Hematopoietic multipotent progenitor cell treated with erythropoietin and hydrocortisone succinate and interleukin-3 and kit ligand, for 15 days (in vitro differentiated cells): ENCODE measurements at regions not wholly inside any gene's neighbourhood (a gene's known extent, or its start where the extent isn't known, plus 50 kb on each side); places are given as distances from the start of the nearest gene placed in this dataset.

ENCODE experiments used
- DNase-seq: peaks from one replicate; pipeline ENCODE4 v3.0.0-alpha.2; 2015; ENCODE audit warnings: low spot score

DNA sequence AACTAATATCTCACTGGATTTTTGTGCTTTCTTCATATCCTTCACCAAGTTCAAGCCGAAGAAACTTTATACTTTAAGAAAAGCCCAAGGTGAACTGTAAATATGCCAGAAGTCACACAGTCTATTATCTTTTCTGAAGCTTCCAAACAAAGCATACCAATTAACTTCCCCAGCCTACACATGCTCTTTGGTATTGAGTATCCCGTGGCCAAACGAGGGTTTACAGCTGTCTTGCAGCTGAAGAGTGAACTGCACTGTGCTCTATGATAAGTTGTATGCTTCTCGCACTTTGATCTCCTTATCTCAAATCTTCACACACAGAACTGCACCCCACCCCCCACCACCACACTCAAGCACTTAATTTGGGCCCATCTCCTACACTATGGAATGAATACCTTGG lies 215.6 kb upstream of the VEPH1 start:
- no peak for DNase-seq

DNA sequence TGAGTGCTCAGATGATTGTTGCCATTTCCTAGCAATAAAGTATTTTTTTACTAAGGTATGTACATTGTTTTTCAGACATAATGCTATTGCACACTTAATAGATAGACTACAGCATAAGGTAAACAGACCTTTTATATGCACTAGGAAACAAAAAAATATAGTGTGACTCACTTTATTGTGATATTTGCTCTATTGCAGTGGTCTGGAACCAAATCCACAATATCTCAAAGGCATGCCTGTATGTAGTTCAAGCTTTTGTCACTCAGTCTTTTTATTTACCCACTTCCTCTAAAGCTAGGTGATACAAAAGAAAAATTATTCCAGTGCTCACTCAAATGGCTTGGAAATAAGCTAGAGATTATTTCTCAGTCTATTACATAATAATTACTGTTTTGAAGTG lies 209.9 kb upstream of the VEPH1 start:
- no peak for DNase-seq

- DNase-seq: no peak
Measured at GRCh38 chr3:157705258-157705657, 202.0 kb upstream of the VEPH1 start.

DNA sequence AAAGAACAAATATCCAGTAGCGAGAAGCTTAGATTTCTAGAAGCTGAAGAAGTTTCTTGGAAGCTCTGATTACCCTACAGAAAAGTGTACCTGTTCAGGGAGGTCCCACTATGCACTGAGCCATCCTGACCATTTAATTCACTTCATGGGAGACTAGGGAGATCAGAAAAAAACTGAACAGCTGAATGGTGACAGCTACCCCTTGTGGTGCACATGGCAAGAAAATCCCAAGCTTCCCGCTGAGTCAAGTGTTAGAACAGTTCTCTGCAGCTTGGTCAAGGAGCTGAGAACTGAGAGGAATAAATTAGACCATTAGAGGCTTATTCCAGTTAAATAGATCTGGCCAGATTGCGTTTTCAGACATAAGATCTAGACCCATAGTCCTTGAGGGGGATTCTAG lies 197.2 kb upstream of the VEPH1 start:
- no peak for DNase-seq

GRCh38 chr3:157695586-157695985 lies 192.4 kb upstream of the VEPH1 start:
- DNase-seq: no peak

- DNase-seq: no peak
Measured at GRCh38 chr3:157695103-157695502, 191.9 kb upstream of the VEPH1 start.

GRCh38 chr3:157693762-157694161 lies 190.5 kb upstream of the VEPH1 start:
- no peak for DNase-seq

DNA sequence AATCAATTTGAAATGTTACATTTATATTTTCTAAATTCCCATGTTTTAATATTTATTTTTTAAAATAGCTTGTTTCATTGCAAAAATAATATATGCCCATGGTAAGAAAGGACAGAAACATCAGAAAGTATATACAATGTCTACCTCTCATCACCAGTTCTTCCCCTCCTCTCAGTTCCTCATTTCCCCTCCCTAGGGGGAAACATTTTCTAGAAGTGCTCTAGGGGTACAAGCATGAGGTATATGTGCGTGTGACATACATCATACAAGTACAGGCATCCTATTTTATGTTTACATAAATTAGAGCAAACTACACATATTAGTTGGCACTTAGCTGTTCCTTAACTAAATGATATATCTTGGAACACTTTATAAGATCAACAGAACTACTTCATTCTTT lies 189.3 kb upstream of the VEPH1 start:
- no peak for DNase-seq

DNA sequence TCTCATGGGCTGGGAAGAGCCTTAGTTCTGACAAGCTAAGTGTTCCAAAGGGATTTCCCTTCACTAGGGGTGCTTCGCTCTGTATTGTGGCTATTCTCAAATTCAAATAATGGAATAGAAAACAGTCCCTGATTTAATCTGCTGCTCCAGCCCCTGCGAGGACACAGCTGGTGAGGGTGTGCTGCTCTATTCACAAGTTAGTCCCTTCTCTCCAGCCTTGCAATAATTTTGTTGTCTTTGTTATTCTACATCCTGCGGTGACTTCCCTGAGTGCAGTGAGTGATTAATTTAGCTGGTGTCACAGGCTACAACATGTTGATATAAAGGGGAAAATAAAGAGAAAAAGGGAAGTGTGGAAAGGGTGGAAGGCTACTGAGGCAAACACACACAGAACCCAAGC lies 180.5 kb upstream of the VEPH1 start:
- no peak for DNase-seq

DNA sequence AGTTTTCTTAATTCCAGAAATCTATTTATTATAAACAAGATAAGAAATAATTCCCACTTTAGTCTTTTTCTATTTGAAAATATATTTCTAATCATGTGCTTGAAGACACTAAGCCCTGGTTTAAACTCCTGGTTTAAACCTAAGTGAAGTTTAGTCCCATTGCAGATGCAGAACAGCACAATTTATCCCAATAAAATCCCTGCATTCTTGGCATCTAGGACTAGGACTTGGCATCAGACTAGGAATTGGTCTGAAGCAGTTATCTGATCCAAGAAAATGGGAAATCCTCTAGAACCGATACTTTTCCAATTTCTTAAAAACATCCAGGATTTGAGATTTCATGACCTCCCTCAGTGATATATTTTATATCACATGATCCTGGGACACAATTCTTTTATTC lies 168.8 kb upstream of the VEPH1 start:
- no peak for DNase-seq

DNA sequence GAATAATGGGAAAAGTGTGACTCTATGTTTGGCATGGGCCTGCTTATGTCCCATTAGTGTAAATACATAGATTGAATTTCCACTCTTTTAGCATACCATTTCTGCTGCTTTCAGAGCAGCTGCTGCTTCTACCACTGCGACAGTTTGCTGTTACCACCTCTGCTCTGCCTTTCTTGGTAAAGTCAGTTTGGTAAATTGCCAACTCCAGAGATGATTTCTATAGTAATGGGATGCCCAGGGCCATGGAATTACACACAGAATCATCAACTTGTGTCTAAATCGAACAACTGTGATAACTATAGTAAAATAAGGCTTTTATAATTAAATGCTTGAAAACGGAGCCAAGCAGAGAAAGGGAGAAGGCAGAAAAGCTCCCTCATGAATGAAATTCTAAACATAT lies 168.4 kb upstream of the VEPH1 start:
- no peak for DNase-seq

GRCh38 chr3:157669416-157669815 lies 166.2 kb upstream of the VEPH1 start:
- no peak for DNase-seq

DNA sequence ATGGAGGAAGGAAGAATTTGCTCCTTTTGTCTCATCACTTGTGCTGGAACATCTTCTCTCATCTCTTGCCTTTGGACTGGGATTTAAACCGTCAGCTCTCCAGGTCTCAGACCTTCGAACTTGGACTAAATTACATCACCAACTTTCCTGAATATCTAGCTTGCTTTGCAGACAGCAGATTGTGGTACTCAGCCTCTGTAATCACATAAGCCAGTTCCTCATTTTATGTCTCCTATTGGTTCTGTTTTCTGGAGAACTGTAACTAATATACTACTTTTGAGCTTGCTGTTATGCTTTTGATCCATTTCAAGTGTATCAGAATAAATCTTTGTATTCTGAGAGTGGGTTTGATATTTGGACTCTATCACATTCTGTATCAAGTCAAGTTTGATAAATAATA lies 164.3 kb upstream of the VEPH1 start:
- DNase-seq: no peak

- no peak for DNase-seq
Measured at GRCh38 chr3:157662171-157662570, 159.0 kb upstream of the VEPH1 start.

DNA sequence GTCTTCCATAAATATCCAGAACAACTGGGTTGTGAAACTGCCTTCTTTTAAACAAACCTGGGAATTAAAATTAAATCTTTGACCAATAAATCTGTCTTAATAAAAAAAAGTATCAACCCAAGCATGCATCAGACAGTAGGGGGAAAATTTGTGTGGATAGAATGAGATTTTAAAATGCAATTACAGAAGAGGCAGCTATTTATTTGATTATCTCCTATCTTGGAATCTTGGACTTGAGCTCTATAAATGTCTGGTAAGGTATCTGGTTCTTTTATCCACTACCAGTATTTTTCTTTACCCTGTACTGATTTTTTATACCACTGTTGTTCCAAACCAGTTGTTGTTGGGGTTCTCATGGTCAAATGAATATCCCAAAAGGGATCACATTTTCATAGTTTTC lies 157.6 kb upstream of the VEPH1 start:
- DNase-seq: no peak

- no peak for DNase-seq
Measured at GRCh38 chr3:157652366-157652765, 149.2 kb upstream of the VEPH1 start.

DNA sequence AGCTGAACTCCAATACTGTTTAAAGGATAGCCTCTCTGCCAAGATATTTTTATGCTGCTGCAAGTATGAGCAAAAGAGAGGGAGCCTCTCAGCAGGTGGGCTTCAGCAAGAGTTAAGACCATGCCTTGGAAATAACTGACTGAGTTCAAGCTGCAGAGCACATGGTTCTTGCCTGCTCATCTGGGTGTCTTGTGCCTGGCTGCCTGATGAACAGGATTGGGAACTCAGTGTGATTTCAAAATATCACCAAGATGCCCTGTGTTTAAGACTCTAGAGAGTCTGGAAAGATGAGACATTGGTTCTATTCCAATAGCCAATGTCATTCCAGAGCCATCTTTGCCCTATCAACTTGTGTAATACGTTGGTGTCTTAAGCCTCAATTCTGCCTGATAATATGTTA lies 147.5 kb upstream of the VEPH1 start:
- DNase-seq: no peak

DNA sequence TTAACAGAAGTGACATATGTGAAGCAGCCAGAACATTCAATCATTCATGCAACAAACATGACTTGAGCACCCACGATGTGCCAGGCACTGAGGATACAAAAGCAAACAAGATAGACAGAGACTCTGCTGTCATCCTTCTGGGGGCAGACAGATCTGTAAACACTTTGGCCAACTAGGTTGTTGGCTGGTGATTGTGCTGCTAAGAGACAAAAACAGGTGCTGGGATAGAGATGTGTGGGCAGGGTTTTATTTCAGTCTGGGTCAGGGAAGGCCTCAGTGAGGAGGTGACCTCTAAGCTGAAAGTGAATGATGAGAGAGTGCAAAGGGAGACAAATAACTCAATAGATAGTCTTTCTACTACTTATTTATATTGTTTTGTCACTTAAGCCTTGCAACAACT lies 147.0 kb upstream of the VEPH1 start:
- no peak for DNase-seq

DNA sequence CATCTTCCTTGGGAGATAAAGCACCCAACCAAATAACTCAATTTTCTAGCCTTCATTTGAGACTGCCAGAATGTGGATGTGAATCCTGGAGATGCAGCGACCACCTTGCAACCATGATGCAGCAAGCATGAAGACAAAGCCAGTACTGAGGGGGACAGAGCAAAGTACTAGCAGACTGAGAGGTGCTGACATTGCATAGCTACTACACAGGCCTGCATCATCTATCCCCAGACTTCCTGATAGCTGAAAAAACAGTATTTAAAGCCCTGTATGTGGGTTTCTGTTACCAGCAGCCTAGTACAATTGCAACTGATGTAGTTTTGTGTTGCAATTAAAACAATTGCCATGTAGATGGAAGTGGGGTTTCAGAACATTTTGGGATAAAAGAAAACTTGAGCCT lies 146.3 kb upstream of the VEPH1 start:
- no peak for DNase-seq

DNA sequence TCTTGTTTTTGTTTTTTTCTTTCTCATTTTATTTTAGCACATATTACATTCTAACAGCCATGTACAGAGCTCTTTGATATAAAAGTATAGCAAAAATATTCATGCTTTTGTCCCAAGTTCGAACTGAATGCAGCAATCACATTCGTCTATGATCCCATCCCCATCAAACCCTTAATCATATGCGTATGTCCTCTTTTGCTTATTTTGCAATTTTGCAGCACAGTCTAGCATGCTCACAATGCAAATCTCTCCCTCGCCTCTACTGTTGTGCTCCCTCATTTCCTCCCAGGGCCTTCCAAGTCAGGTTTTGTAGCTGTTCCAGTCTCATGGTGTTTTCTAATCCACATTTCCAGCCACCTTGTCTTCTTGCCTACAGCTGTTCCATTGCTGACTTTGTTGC lies 144.6 kb upstream of the VEPH1 start:
- no peak for DNase-seq

- no peak for DNase-seq
Measured at GRCh38 chr3:157639756-157640426, 136.7 kb upstream of the VEPH1 start.

DNA sequence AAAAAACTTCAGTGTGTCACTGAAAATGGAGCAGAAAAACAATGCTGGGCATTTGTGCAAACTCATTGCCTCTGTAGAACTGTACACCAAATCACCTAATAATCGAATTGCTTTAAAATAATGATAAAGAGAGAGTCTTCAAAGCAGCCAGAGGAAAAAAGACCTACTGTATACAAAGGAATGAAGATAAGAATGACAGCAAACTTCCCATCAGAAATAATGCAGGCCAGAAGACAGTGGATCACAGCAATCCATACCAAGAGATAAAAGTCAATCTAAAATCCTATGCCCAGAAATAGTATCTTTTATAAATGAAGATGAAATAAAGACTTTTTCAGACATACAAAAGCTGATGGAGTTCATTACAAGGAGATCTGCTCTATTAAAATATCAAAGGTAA lies 134.7 kb upstream of the VEPH1 start:
- no peak for DNase-seq

DNA sequence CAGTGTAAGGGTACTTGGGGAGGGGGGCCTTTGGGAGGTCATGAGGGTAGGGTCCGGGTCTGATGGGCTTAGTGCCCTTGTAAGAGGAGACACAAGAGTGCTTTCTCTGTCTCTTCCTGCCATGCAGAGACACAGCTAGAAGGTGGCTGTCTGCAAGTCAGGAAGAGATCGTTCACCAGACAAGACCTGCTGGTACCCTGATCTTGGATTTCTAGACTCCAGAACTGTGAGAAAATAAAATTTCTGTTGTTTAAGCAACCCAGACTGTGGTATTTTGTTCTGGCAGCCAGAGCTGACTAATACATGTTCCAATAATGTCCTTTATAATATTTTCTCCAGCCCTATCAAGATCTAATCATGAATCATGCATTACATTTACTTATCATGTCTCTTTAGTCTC lies 130.0 kb upstream of the VEPH1 start:
- DNase-seq: no peak

DNA sequence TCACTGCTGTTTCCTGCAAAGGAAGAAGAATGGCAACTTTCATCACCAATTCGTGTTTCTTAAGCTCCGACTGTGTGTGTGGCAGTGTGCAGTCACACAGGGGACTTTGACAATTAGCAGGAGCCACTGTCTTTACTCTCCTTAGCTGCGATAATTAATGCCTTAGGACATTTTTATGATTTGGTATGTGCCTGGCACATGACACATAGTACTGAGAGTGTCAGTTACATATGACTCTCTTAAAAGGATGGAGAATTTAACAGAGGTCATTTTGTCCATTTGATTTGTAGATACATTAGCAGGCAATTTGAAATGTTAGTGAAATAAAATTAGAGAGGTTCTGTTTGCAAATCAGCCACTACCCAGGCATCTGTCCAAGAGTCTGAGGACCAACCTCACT lies 128.9 kb upstream of the VEPH1 start:
- DNase-seq: no peak

DNA sequence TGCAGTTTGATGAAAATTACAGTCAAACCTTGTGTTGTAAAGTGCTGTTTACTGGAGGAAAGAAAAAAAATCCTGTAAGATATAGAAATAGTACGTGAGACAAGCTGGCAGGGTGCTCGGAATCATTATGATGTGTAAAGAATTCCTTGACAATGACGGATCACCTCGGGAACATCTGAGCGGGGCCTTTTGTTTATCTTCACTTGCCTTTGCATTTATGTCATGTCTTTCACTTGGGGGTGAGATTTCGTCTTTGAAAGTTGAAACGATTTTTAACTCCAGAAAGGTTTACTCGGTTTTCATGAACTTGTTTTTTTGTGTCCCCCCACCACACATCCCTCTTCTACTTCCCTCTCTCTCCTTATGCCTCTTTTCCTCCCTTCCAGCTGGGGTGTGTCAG lies 128.3 kb upstream of the VEPH1 start:
- no peak for DNase-seq
